GM18502 (cell line): ENCODE measurements at regions not wholly inside any gene's neighbourhood (a gene's known extent, or its start where the extent isn't known, plus 50 kb on each side); places are given as distances from the start of the nearest gene placed in this dataset.
"Not testable (repeated sequence)": the region's sequence is repeated elsewhere in the genome, so short reads cannot be mapped to it uniquely, and the experiment has no call there.

Source experiments
- ATAC-seq: cut with Tn5 transposase; IDR thresholded peaks from one replicate; pipeline ENCODE4 v1.9.1; 2021; ENCODE audit warnings: mild to moderate bottlenecking; ENCODE audit not compliant: unreplicated experiment, poor library complexity

GRCh38 chr1:119250299-119250698 lies 109.8 kb upstream of the WARS2 start:
- ATAC-seq = no peak

- no peak for ATAC-seq
Measured at GRCh38 chr1:119251751-119252150, 111.3 kb upstream of the WARS2 start.

- ATAC-seq = no peak
Measured at GRCh38 chr1:119253366-119253765, 112.9 kb upstream of the WARS2 start.

- ATAC-seq = no peak
Measured at GRCh38 chr1:119254067-119254720, 113.7 kb upstream of the WARS2 start.

GRCh38 chr1:119256089-119256488 lies 112.5 kb upstream of the HAO2 start:
- not testable (repeated sequence) for ATAC-seq

- ATAC-seq = no peak
Measured at GRCh38 chr1:119260506-119260905, 108.1 kb upstream of the HAO2 start.

- peak; percentile 96 for ATAC-seq
Measured at GRCh38 chr1:119266386-119266785, 102.2 kb upstream of the HAO2 start.

GRCh38 chr1:119266858-119267257 lies 101.7 kb upstream of the HAO2 start:
- ATAC-seq = peak; percentile 37

- not testable (repeated sequence) for ATAC-seq
Measured at GRCh38 chr1:119267288-119267687, 101.3 kb upstream of the HAO2 start.

- no peak for ATAC-seq
Measured at GRCh38 chr1:119268879-119269278, 99.7 kb upstream of the HAO2 start.

GRCh38 chr1:119275145-119276134 lies 93.1 kb upstream of the HAO2 start:
- peak; percentile 73 for ATAC-seq

GRCh38 chr1:119276558-119276957 lies 92.0 kb upstream of the HAO2 start:
- ATAC-seq = no peak

GRCh38 chr1:119279456-119280381 lies 88.9 kb upstream of the HAO2 start:
- ATAC-seq = no peak

GRCh38 chr1:119285482-119285881 lies 83.1 kb upstream of the HAO2 start:
- no peak for ATAC-seq

- ATAC-seq = no peak
Measured at GRCh38 chr1:119286587-119287181, 81.9 kb upstream of the HAO2 start.

- ATAC-seq = no peak
Measured at GRCh38 chr1:119288751-119289150, 79.8 kb upstream of the HAO2 start.

GRCh38 chr1:119290297-119290696 lies 78.3 kb upstream of the HAO2 start:
- no peak for ATAC-seq

- ATAC-seq = no peak
Measured at GRCh38 chr1:119291611-119292206, 76.9 kb upstream of the HAO2 start.

- ATAC-seq = no peak
Measured at GRCh38 chr1:119293797-119294196, 74.8 kb upstream of the HAO2 start.

- ATAC-seq = no peak
Measured at GRCh38 chr1:119294199-119294598, 74.4 kb upstream of the HAO2 start.
